HG03196 (cell line): ENCODE measurements at regions not wholly inside any gene's neighbourhood (a gene's known extent, or its start where the extent isn't known, plus 50 kb on each side); places are given as distances from the start of the nearest gene placed in this dataset.
A peak's percentile ranks its signal among the peaks of the same experiment; 100 is the strongest.

ENCODE experiments used
- ATAC-seq: cut with Tn5 transposase; IDR thresholded peaks from one replicate; pipeline ENCODE4 v1.9.1; 2021; ENCODE audit not compliant: unreplicated experiment

GRCh38 chr20:39623584-39624234, 661.6 kb downstream of the DHX35 start:
- no peak for ATAC-seq

- no peak for ATAC-seq
Measured at GRCh38 chr20:39619271-39619785, 657.2 kb downstream of the DHX35 start.

DNA sequence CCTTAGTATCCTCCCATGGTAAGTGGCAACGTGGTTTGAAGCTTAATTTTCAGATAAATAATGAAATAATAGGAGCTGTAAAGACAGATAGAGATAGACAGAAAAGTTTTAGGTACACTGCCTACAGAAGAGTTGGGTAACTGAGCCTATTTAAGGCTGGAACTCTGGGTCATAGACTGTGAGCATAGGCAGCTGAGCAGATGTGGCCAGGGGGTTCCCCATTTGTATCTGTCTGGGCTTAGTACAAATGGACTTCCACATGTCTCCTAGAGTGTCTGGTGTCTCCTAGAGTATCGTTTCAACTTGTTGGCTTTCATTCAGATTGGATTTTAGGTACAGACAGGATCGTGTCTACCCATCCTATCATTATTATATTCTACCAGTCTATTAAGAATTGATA, 649.8 kb downstream of the DHX35 start:
- no peak for ATAC-seq

DNA sequence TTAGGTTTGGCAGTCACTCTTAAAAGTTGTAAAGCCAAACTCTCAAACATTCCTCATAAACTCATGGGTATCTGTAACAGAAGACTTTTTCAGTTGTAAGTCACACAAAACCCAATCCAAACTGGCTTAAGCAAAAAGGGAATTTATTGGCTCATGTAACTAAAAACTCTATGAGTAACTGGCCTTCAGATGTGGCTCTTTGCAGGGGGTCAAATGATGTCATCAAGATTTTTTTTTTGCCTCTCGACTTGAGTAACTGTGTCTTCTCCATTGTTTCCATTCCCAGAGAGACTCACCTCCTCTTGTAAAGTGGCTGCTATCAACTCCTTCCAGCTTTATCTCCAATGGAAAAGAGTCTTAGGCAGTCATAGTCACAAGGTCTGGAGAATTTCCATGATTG, 645.0 kb downstream of the DHX35 start:
- no peak for ATAC-seq

GRCh38 chr20:39605908-39606307, 643.8 kb downstream of the DHX35 start:
- ATAC-seq, result no peak

DNA sequence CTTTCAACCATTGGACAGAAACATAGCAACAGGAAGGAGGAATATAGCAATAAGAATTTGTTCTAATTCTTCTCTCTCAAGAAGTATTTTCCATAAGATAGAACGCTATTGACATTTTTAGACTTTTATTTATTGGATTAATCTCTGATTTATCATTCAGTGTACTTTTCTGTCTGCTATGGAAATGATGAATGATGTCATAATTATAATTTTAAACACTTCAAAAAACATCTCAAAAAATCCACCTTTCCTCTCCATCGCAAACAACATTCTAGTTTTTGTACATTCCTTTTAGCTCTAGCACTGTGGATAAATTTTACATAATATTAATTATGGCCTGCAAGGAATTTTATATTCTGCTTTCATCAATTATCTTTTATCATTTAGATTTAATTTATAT, 643.2 kb downstream of the DHX35 start:
- no peak for ATAC-seq

DNA sequence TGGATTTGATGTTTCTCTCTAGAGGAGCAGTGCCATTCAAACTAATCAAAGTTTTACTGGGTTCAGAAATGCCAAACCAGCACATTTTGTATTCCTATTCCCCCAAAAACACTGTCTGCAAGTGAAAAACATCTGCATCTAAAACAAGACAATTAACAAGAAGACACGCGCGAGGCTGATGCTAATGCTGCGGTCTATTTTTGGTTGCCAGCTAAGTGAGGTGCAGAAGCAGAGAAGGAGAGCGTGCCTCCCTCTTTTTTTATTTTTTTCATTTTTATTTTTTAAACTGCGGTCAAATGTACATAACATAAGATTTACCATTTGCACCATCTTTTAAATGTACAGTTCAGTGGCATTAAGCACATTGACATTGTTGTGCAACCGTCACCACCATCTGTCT, 641.1 kb downstream of the DHX35 start:
- no peak for ATAC-seq

GRCh38 chr20:39602649-39603048, 640.5 kb downstream of the DHX35 start:
- ATAC-seq, result no peak

DNA sequence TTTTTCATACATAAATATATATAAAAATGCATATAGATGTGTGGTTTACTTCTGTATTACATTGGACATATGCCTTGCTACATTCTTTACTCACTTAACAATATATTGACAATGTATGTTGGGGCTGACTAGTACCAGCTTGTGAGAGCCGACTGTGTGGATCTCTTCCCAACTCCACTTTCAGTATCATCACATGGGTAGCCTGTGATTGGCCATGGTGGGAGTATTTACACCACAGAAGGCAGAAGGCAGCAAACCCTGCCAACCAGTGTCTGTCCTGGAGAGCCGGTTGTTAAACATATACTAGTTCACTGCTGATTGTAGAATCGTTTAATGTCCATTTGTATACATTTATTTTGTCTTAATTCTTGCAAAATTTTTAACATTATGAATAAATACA, 638.7 kb downstream of the DHX35 start:
- ATAC-seq, result no peak

DNA sequence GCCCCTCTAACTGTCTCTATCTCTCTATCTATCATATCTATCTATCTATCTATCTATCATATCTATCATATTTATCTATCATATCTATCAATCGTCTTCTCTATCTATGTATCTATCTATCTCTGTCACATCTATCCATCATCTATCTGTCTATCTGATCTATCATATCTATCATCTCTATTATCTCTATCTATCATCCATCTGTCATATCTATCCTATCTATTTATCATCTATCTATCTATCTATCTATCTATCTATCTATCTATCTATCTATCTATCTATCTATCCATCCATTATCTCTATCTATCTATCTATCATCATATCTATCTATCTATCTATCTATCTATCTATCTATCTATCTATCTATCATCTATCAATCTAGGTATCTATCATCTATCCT, 638.0 kb downstream of the DHX35 start:
- ATAC-seq, result no peak

- no peak for ATAC-seq
Measured at GRCh38 chr20:39596554-39596953, 634.4 kb downstream of the DHX35 start.

GRCh38 chr20:39592371-39592770, 630.2 kb downstream of the DHX35 start:
- ATAC-seq, result no peak

- no peak for ATAC-seq
Measured at GRCh38 chr20:39588148-39588757, 626.1 kb downstream of the DHX35 start.

DNA sequence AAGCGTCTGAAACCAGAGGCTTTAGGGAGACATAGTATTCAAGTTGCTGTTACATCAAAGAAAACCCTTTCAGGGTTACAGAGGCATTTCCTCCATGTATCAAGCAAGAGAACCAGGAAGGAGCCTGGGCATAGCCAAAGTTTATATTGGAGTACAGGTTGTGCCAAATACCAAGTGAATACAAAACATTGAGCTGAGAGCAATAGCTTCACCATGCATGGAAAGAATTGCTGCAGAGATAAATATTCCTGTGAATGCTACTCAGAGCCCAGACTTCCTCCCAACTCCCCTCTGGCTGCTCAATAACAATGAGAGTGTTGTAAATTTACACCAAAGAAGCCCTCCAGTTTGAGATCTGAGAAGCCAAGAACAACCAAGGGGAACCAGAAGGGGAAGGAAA, 618.9 kb downstream of the DHX35 start:
- no peak for ATAC-seq

GRCh38 chr20:39576771-39577170, 614.6 kb downstream of the DHX35 start:
- no peak for ATAC-seq

GRCh38 chr20:39574061-39574460, 611.9 kb downstream of the DHX35 start:
- ATAC-seq, result no peak

- ATAC-seq, result no peak
Measured at GRCh38 chr20:39571171-39571570, 609.0 kb downstream of the DHX35 start.

- no peak for ATAC-seq
Measured at GRCh38 chr20:39568109-39568508, 606.0 kb downstream of the DHX35 start.

- peak; percentile 56 for ATAC-seq
Measured at GRCh38 chr20:39563349-39563748, 601.2 kb downstream of the DHX35 start.

- ATAC-seq, result no peak
Measured at GRCh38 chr20:39554341-39554740, 592.2 kb downstream of the DHX35 start.

DNA sequence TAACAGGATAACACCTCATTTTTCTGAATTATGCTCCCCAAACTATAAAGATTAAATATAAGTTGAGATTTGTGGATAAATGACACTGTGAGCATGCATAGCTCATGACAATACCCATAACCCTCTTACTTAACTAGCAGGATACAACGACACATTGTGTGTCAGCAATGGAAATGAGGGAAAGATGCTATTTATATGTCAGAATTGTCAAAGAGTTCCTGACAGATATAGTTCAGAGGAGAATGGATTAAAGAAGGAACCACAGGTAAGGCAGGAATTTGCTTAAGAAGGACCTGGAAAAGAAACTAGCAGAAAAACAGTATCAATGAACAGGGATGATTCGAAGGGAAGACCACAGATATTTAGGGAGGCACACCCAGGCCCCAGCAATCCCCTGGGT, 591.0 kb downstream of the DHX35 start:
- no peak for ATAC-seq

DNA sequence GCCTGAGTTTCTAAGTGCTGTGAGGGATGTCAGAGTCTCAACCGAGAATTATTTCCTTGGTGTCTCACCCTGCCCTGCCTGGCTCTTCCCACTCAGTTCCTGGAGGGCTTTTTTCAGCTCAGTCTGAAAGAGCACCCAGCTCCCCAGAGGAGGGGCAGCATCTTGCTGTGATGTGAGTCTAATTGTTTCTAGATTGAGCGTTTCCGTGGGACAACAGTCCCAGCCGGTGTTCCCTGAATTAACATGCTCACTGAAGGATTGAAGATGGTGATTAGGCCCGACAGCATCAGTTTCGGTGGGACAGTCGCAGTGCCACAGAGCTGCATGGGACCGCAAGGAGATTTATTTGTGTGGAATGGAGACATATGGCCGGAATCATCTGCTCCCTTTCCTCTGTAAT, 587.6 kb downstream of the DHX35 start:
- ATAC-seq, result no peak
